Hepatocyte (in vitro differentiated cells): ENCODE measurements at regions not wholly inside any gene's neighbourhood (a gene's known extent, or its start where the extent isn't known, plus 50 kb on each side); places are given as distances from the start of the nearest gene placed in this dataset.

Experiments
- DNase-seq: peaks from one replicate; pipeline ENCODE4 v3.0.0-alpha.2; 2016; ENCODE audit warnings: low spot score
- H2AFZ ChIP-seq: fragments of 200-600 bp; sonication (generic); 2 replicates; pipeline ENCODE4 v1.6.0; 2016; ENCODE audit warnings: antibody characterized with exemption, mild to moderate bottlenecking
- H3K27ac ChIP-seq: fragments of 200-600 bp; sonication (generic); 2 replicates; pipeline ENCODE4 v1.5.1; 2016; ENCODE audit warnings: mild to moderate bottlenecking
- H3K27me3 ChIP-seq: fragments of 200-600 bp; sonication (generic); 2 replicates; pipeline ENCODE4 v1.6.1; 2016
- H3K36me3 ChIP-seq: fragments of 200-600 bp; sonication (generic); replicated peaks from 2 replicates; pipeline ENCODE4 v1.5.1; 2016; ENCODE audit warnings: low read depth; ENCODE audit not compliant: insufficient read depth
- H3K4me1 ChIP-seq: fragments of 200-600 bp; sonication (generic); 2 replicates; pipeline ENCODE4 v1.5.1; 2016; ENCODE audit warnings: mild to moderate bottlenecking, moderate library complexity; ENCODE audit not compliant: insufficient read depth
- H3K4me2 ChIP-seq: fragments of 200-600 bp; sonication (generic); 2 replicates; pipeline ENCODE4 v1.6.0; 2016
- H3K4me3 ChIP-seq: fragments of 200-600 bp; sonication (generic); 2 replicates; pipeline ENCODE4 v1.5.1; 2016; ENCODE audit warnings: mild to moderate bottlenecking
- H3K79me2 ChIP-seq: fragments of 200-600 bp; sonication (generic); 2 replicates; pipeline ENCODE4 v1.6.0; 2017; ENCODE audit warnings: mild to moderate bottlenecking
- H3K9me2 ChIP-seq: fragments of 200-600 bp; sonication (generic); replicated peaks from 2 replicates; pipeline ENCODE4 v1.6.0; 2017; ENCODE audit warnings: mild to moderate bottlenecking; ENCODE audit not compliant: insufficient read depth
- H3K9me3 ChIP-seq: fragments of 200-600 bp; sonication (generic); 2 replicates; pipeline ENCODE4 v1.5.1; 2016; ENCODE audit warnings: low read depth, mild to moderate bottlenecking
- H4K20me1 ChIP-seq: fragments of 200-600 bp; sonication (generic); 2 replicates; pipeline ENCODE4 v1.6.0; 2016; ENCODE audit warnings: mild to moderate bottlenecking; ENCODE audit not compliant: insufficient read depth, poor library complexity, severe bottlenecking
- EZH2 ChIP-seq: fragments of 200-600 bp; sonication (generic); IDR thresholded peaks from 2 replicates; pipeline ENCODE4 v1.6.1; 2016; ENCODE audit warnings: antibody characterized with exemption, mild to moderate bottlenecking, borderline replicate concordance
- EZH2phosphoT487 ChIP-seq: fragments of 200-600 bp; sonication (generic); IDR thresholded peaks from one replicate; pipeline ENCODE4 v1.6.1; 2018; ENCODE audit warnings: antibody characterized with exemption, mild to moderate bottlenecking, low read depth, moderate library complexity; ENCODE audit not compliant: unreplicated experiment, severe bottlenecking
- WGBS: methylation state at CpG from one replicate; pipeline ENCODE4 v1.1.6; 2016; ENCODE audit warnings: low lambda C conversion rate; ENCODE audit errors: missing lambda C conversion rate; 5-methylcytosine and 5-hydroxymethylcytosine counted together
- TF ChIP-seq, protein P1 (sequence below): fragments of 200-600 bp; sonication (generic); IDR thresholded peaks from 2 replicates; pipeline ENCODE4 v1.5.1; 2016; ENCODE audit warnings: antibody characterized with exemption, mild to moderate bottlenecking; ENCODE audit not compliant: poor library complexity

- Histone ChIP-seq H3K79me2 (no peaks in the 10 kb centered on the region), H3K27me3 (no peaks in the 10 kb centered on the region), H3K4me1 (peaks cover 4% of the 10 kb centered on the region), H3K36me3 (no peaks in the 10 kb centered on the region), H3K9me2 (no peaks in the 10 kb centered on the region), H2AFZ (no peak overlapping the region), H3K9me3 (no peaks in the 10 kb centered on the region), H4K20me1 (no peaks in the 10 kb centered on the region), H3K27ac (no peak overlapping the region), H3K4me3 (no peak overlapping the region), H3K4me2 (no peak overlapping the region)
- no peak for DNase-seq
- TF ChIP-seq, protein P1, sequence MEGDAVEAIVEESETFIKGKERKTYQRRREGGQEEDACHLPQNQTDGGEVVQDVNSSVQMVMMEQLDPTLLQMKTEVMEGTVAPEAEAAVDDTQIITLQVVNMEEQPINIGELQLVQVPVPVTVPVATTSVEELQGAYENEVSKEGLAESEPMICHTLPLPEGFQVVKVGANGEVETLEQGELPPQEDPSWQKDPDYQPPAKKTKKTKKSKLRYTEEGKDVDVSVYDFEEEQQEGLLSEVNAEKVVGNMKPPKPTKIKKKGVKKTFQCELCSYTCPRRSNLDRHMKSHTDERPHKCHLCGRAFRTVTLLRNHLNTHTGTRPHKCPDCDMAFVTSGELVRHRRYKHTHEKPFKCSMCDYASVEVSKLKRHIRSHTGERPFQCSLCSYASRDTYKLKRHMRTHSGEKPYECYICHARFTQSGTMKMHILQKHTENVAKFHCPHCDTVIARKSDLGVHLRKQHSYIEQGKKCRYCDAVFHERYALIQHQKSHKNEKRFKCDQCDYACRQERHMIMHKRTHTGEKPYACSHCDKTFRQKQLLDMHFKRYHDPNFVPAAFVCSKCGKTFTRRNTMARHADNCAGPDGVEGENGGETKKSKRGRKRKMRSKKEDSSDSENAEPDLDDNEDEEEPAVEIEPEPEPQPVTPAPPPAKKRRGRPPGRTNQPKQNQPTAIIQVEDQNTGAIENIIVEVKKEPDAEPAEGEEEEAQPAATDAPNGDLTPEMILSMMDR: no peak
- TF ChIP-seq EZH2phosphoT487 (no peak), EZH2 (no peak)
- 87% methylated on average over 11 of the region's 11 CpGs for WGBS
Observed at GRCh38 chr20:19022791-19023448, 189.5 kb upstream of the SLC24A3 start.

DNA sequence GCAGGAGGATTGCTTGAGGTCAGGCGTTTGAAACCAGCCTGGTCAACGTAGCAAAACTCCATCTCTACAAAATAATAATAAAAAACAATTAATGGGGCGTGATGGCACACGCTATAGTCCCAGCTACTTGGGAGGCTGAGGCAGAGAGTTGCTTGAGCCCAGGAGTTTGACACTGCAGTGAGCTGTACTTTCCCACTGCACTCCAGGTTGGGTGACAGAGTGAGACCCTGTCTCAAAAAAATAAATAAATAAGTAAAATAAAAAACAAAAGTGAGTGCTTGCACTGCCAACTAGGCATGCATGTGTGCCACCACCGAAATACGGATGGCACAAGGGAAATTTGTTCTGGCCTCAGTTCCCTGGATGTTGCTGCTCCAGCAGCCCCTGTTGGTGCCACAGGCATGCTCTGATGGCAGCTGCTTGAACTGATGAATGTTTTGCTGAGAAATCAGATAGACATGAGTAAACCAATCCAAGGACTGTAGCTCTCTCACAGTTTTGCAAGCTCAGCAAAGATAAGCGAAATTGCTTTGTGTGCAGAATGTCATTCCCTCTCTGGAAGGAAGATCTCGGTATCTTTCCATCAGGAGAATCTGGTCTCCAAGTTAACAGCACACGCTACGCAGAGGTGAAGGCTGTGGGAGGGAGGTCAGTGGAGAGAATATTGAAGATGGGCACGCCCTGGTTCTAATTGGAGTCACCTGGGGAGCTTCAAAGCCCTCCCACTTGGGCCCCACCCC lies 188.0 kb upstream of the SLC24A3 start:
- H4K20me1 ChIP-seq: no peaks in the 10 kb centered on the region
- no peaks in the 10 kb centered on the region for H3K9me2 ChIP-seq
- H2AFZ ChIP-seq: no peak overlapping the region
- peaks cover 4% of the 10 kb centered on the region for H3K4me1 ChIP-seq
- DNase-seq: peak; percentile 58
- H3K36me3 ChIP-seq: no peaks in the 10 kb centered on the region
- no peak overlapping the region for H3K4me3 ChIP-seq
- H3K27me3 ChIP-seq: no peaks in the 10 kb centered on the region
- WGBS: 67% methylated on average over 11 of the region's 11 CpGs
- H3K27ac ChIP-seq: no peak overlapping the region
- no peaks in the 10 kb centered on the region for H3K79me2 ChIP-seq
- no peak overlapping the region for H3K4me2 ChIP-seq
- no peak for TF ChIP-seq EZH2
- TF ChIP-seq EZH2phosphoT487: no peak
- TF ChIP-seq, protein P1: no peak
- H3K9me3 ChIP-seq: no peaks in the 10 kb centered on the region

GRCh38 chr20:19025430-19026120 lies 186.9 kb upstream of the SLC24A3 start:
- Histone ChIP-seq H3K4me1 (peaks cover 4% of the 10 kb centered on the region), H2AFZ (no peak overlapping the region), H3K9me3 (no peaks in the 10 kb centered on the region), H3K36me3 (no peaks in the 10 kb centered on the region), H3K27me3 (no peaks in the 10 kb centered on the region), H3K79me2 (no peaks in the 10 kb centered on the region), H3K9me2 (no peaks in the 10 kb centered on the region), H3K4me3 (no peak overlapping the region), H3K27ac (no peak overlapping the region), H3K4me2 (no peak overlapping the region), H4K20me1 (no peaks in the 10 kb centered on the region)
- DNase-seq: no peak
- TF ChIP-seq, protein P1: no peak
- TF ChIP-seq EZH2 (no peak), EZH2phosphoT487 (no peak)
- 84% methylated on average over 5 of the region's 5 CpGs for WGBS
